ENCODE measurements at regions not wholly inside any gene's neighbourhood (a gene's known extent, or its start where the extent isn't known, plus 50 kb on each side); places are given as distances from the start of the nearest gene placed in this dataset.

DNA sequence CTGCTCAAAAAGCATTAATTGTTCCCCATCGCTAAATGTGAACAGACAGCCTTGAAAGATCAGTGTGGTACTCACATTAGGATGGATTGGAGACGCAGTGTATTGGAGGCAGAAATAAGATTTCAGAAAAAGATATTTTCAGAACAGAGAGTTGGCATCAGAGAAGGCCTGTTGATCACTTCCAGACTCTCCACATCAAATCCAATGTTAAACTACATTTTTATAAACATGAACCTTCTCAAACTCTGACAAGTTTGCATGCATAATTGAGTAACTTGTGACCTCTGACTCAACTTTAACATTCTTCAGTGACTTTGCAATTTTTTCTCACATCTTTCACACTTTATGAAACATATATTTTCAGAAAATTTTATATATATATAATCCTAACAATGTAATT lies 919.6 kb upstream of the SEMA6A start:
- no peak for DNase-seq (ENCODE audit: low spot score)

DNA sequence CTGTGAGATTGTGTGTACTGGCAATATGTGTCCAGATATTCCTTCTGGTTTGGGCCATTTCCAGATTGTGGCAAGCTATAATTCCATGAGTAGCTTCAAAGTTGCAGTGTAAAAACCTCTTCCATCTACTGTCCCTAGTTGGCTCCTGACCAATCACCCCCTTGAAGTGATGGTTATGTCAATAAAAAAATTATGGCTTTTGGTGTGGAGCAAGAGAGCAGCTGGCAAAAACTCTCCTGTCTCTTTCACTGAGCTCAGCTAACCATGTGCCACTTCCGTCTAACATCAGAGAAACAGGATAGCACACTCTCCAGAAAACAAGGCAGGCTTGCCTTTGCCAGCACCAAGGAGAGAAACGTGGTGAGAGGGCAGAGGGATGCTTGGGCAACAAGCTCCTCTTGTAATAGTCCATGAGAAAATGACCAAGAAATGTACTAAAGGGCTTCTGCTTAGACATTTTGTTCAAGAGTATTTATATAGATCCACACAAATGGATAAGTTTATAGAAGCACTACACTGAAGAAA lies 914.4 kb upstream of the SEMA6A start:
- no peak for DNase-seq (ENCODE audit: low spot score)

DNA sequence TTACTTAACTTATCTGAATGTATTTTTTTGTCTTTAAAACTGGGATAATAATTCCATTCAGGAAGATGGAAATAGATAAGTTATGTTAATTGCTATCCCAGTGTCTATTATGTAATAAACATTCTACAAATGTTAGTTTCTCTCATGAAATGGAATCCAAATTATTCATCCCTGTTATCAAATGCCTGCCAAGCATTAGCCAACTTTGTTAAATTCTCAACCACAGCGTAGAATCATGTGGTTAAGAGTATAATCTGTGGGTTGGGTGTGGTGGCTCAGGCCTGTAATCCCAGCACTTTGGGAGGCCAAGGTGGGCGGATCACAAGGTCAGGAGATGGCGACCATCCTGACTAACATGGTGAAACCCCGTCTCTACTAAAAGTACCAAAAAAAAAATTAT lies 912.9 kb upstream of the SEMA6A start:
- DNase-seq (ENCODE audit: low spot score), result no peak

DNA sequence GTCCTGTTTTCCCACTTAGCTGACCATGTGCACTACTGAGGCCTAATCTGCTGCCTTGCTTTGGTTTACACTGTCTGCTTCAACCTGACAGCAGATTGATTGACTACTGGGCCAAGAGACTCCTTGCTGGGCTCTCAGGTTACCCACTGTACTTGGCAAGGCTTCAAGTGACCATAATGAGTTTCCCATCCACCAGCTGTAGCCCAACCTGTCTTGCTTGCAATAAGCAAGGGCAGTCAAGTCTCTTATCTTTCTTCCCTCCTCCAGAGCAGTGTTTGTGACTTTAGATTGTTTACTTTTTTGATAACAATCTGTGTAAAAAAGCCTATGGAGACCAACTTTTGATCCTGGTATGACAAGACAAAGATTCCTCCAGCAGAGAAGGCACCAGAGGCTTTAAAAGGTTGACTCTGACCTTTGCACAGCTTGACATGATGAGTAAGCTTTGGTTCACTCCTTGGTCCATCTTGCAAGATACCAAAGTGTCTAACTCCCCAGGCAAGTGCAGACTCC lies 912.3 kb upstream of the SEMA6A start:
- DNase-seq (ENCODE audit: low spot score), result no peak

DNA sequence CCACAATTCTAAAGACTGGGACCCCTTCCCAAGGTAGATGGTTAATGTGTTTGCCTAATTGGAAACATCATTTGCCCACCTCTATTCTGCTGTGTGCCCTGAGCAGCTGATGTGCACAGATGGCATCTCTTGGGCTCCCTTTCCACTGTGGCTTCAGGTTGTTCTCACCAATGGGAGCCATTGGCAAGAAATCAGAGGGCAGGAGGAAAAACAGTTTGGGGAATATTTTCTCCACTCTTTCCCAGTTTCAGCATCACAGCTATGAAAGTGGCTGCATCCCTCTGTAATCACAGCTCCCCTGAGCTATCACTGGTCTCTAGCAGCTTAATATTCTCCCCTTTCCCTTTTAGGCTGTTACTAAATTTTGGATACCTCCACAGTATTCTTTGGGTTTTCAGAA lies 911.6 kb upstream of the SEMA6A start:
- DNase-seq (ENCODE audit: low spot score), result no peak

DNA sequence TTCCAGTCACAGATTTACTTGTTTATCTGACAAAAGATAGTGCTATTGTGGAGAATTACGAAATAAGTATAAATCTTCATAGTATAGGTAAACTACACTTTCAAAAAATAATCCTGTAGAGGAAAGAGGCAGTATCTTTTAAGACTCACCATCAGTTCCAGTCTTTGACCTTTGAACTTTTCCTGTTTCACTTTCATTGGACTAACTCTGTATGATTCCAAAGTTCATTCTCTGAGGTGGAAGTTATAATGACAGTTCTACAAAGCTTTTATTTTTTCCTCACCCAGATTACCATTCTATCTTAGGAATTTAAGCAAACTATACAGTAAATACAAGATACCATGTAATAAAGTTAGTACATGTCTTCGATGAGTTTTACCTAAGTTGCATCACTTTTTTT lies 901.3 kb upstream of the SEMA6A start:
- no peak for DNase-seq (ENCODE audit: low spot score)

DNA sequence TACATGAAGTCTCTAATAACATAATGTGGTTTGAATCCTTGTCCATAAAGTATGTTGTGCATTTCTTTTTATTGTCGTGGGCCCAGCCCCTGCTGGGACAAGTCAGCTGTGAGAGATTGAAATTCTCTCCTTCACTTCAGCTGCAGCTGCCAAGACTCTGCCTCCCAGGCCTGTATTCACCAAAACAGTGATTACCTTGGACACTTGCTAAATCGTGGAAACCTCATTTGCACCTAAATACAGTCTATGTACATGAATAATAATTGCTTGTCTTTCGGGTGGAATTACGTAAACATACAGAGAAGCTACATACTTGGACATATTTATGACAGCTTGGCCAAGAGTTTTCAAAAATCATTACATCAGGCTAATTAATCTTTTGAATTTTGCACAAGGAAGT lies 898.5 kb upstream of the SEMA6A start:
- DNase-seq (ENCODE audit: low spot score), result no peak

DNA sequence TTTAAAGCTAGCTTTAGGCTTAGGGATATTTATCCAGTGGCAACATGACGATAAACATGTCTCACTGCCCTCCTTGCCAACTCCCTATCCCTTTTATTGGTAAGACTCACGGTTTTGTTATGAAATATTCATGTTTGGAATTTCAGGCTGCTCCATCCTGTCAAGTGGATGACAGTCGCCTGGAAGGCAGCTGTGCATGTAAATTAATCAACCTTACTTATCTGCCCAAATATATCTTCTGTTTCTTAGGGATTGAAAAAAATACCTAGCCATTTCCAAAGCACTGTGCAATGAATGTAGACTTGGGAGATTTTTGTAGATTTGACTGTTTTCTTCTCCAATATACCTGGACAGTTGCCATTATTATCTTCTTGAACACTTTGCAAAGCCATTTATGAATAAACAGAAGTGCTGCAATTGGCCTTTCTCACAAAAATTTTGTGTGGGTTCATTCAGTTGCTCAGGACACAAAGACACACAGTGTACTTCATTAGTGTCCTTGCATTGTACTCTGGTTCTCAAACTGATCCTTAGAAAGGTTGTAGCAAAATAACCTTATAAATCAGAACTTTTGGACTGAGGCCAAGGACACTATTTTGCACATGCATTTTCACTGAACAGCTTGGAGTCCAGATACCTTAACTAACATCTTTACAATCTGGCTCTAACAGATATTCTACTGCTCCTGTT lies 889.4 kb upstream of the SEMA6A start:
- DNase-seq (ENCODE audit: low spot score), result no peak

DNA sequence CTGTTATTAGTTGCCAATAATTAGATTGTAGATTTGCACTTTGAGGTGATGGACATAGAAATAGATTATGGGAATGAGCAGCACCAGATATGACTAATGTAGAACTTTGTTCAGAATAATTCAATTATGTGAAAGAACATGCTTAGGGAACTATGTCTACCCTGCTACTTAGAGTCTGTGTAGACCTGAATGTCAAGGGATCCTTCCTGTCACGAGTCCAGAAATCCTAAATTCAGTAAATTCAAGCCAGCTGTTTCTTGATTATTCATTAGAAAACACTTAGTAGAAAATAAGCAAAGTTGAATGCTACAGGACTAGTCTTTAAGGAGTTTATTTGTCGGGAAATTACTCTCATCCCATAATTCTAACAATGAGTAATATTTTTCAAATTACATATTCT lies 887.3 kb upstream of the SEMA6A start:
- no peak for DNase-seq (ENCODE audit: low spot score)

DNA sequence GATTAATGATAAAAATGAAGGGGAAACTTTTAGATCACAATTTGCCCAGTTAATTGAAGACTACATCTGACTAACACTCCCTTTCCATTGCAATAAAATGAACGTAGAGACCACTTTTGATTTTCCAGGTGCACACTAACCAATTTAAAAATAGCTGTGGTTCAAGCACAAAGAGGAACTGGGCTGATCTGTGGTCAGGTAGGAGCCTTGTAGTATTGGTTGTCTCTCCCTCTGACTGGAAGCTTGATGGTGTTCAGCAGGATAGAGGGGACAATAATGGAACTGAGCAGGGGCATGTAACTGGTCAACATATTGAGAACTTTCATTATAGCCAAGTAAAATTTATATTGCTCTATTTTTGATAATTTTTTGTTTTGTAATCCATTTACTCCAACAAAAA lies 886.8 kb upstream of the SEMA6A start:
- no peak for DNase-seq (ENCODE audit: low spot score)

DNA sequence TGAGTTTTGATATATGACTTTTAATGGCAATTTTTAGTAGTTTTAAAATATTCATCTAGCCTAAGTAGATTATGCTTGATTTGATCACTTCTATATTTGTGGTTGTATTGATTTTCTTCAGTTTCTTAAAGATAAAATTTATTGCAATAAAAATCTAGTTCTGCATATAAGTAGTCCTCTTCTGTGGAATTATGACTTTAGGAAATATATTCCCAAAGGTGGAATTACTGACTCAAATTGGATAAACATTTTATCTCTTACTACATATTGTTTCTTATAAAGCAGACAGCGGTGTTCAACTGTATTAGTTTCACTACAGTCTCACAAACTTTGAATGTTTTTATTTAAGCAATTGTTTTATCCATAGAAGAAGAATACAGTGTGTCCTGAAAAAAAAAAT lies 883.0 kb upstream of the SEMA6A start:
- DNase-seq (ENCODE audit: low spot score), result no peak

DNA sequence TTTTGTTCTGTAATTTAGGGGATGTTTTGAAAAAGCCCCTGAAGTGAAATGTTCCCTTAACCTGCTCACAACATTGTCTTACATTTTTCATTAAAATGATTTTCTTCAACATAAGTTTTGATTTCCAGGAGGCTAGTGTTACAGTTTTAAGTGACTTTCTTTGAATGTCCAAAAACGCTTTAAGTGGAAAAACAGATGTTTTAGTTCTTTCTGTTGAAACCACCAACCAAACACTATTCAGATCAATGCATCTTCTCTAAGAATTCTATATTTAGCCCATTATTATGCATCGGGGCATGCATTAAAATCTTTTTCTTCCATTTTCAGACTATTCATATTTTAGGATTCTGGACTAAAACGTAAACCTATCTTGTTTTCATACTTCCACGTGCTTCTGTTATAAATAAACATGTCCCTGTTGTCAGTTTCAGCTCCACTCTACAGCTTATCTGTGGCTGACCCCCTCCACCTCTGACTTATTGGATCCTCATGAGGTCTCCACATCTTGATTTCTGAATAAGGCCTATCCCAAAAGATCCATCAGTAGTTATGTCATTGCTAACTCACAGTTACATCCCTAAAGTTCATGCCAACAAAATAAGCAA lies 882.3 kb upstream of the SEMA6A start:
- no peak for DNase-seq (ENCODE audit: low spot score)

DNA sequence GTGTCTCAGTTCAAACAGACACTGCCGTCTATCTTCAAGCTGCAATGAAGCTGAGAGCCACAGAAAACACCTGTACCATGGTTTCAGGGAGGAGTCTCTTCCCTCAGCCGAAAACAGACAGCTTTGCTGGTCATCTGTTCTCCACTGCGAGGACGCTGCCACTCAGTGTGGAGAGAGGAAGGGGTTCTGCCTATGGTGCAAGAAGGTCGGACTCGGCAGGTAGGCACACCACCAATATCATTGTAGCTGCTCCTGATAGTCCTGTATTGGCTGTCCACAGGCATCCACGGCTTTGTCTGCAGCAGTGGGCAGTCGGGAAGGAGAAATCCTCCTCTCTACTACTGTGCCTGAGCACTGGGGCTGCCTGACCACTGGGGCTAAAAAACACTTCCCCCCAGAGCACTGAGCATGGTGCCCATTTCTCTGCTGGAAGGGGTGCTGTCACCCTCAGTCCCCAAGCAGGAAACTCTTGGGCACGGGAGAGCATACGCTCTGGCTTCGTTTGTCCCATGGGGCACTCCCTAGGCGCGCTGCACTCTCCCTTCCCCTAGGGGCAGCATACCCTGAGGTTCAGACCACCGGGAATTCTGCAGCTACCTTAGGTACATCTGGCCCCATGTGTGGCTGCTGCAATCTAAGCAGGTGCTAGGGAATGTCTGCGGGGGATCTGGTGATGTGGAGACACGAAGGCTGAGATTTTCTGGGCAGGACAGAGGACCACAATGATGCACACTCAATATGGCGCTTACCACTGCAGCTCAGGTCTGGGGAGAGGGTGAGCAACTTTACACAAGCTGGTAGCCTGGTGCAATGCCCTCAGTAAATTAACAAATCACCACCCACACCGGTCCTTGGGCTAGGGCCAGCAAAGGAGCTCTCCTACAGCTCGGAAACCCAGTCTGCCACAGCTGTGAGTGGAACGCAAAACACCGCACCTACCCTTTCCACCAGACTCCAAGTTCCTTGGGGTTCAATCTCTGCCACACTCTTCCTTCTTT lies 880.9 kb upstream of the SEMA6A start:
- DNase-seq (ENCODE audit: low spot score), result no peak

DNA sequence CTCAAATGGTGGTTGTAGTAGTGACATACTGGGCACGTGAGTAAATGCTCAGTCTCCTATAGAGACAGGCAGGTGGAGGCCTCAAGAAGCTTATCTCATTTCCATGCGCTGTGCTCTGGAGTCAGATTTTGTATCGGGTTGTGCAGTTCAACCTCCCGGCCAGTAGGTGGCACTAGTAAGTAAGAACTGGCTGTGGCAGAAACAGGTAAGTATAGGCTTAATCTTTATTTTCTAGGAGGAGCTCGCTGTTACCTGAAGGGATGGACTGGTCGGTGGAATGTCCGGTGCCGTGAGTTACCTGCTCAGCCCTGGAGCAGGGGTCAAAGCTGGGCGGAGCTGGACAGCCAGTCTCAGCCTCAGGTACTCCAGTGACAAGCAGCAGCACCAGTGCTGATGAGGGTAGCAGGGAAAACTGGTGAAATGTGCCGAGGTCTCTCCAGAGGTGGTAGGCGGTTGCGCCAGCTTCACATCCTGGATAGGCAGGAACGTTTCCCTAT lies 880.1 kb upstream of the SEMA6A start:
- peak; percentile 13 for DNase-seq (ENCODE audit: low spot score)

DNA sequence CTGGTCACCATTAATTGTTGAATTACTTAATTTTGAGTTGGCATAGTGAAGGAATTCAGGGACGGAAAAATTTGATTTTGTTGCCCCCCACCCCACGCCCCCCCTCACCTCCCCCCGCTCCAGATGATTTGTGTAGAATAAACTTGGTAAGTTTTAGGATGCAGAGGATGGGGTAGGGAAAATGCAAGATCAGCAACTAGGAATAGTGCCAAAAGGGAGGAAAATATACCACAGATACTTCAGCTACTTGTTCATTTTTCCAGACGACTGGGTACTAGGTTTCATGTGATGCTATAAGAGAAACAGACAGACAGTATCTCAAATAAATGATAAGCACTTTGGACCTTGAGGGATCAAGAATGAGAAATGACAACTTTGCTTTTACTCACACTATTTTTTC lies 862.2 kb upstream of the SEMA6A start:
- DNase-seq (ENCODE audit: low spot score), result no peak

DNA sequence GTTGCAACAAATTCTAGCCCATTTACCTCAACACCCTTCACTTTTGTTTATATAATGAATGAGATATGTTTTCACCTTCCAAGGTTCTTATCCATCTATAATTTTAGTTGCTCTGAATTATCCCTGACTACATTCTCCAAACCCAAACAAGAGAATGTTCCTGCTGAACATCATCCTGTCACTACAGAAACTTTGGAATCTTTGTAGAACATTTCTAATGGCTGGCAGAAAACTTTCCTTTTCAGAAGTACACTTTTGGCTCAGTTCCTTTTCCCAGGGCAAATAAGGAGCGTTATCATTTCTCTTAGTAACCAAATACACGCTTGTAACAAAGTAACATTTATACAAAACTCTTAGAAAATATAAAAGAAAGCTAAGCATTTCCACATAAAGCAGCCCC lies 860.6 kb upstream of the SEMA6A start:
- no peak for DNase-seq (ENCODE audit: low spot score)

DNA sequence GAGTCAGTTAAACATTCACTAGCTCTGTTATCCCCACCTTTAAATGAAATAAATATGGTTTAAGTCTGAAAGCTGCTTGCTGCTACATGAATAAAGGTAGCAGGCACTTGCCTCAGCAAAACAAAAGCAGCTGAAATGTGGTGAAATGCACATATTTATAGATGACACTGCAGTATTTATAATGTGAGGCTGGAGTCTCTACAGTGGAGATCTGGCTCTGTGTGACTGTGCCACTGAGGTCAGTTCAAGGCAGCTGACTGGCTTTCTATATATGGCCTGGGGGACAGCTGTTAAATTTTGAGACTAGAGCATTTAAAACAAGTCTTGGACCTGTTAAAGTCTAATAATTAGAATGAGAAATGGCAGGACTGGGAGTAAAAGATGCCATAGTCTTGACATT lies 859.6 kb upstream of the SEMA6A start:
- DNase-seq (ENCODE audit: low spot score), result no peak

DNA sequence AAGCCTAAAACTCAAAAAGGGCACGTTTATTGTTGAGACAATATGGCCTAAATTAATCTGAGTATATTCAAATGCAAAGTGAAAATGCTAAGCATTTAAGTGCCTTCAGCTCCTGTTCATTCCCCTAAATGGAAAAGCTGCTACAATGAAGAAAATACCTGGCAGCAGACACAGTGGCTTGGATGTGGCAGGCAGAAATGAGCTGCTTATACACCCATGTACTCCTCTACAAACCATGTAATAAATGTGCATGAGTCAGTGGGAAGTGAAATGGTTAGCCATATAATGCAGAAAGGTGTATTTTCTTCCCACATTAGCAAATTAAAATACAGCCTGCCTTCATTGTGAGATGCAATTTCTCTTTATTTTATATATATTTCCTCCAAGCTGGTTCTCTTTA lies 859.2 kb upstream of the SEMA6A start:
- no peak for DNase-seq (ENCODE audit: low spot score)

DNA sequence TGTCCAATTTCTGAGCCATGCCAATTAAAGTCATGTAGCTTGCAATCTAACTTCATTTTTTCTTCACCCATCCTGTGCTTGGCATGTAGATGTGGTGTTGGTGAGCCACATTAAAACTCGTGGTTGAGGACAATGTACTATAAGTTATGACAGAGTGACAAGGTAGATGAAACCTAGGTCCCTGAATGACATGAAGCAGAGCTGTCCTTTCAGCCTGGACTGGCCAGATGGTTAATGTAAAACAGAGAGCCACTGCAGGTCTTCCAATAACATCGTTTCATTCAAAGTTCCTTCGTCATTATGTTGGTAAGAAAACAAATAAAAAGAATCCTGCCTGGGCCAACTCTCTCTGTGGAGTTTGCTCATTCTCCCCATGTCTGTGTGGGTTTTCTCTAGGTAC lies 856.5 kb upstream of the SEMA6A start:
- DNase-seq (ENCODE audit: low spot score), result no peak

DNA sequence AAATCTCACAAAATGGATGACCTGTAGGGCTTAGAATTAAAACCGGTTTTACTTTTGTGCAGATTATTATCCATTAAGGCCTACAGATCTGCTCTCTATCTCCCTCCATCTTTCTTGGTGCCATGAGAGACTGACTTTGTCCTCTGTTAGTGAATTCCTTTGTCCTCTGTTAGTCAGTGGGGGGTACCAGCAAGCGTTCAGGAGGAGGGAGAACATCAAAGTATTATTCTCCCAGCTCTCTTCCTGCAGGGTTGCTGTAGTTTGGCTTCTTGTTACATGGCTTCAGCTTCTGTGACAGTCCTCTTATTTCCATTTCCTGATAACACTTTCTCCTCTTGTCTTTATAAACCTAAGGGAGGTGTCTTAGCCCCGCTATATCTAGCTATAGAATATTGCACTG lies 850.5 kb upstream of the SEMA6A start:
- no peak for DNase-seq (ENCODE audit: low spot score)

DNA sequence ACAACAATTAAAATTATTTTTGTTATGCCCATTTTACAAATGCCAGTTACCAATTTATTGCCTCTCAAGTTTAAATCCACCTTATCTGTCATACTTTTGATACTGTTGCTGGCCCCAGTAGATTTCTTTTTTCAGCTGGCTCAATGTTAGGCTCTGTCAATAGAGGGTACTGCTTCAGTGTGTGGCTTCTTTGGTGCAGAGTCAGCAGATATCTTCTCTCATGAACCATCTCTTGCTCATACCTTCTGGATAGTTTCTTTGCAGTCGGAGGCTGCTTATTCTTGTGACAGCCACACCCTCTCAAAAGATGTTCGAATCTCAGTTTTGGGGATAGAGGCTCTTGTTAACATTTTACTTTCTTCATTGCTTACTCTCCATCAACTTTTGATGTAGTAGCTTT lies 849.9 kb upstream of the SEMA6A start:
- no peak for DNase-seq (ENCODE audit: low spot score)

DNA sequence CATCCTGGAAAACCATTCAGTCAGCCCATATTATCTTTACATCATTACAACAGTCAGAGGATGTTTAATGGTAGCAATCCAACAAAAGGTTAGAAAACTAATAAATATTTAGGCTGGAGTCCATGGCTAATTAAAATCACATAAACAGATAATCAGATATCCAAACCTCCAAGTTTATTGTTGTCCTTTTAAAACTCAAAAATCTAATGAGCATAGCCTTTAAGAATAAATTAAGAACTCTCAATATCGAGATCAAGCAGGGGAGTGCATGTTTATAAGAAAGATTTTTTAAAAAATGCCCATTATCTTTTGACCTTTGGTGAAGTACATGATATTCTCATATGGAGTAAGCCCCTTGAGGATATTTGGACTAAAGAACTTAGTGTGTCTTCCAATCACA lies 842.9 kb upstream of the SEMA6A start:
- DNase-seq (ENCODE audit: low spot score), result no peak
